Small intestine (tissue), 7 donors: ENCODE measurements at regions not wholly inside any gene's neighbourhood (a gene's known extent, or its start where the extent isn't known, plus 50 kb on each side); places are given as distances from the start of the nearest gene placed in this dataset.

Experiments
- DNase-seq, 2 donors: peaks; one replicate each; pipeline versions ENCODE4 v3.0.0 to v3.0.0-alpha.2; 2013
- FAIRE-seq: peaks from 2 replicates; lab custom pipeline; 2012; peaks lifted over from hg19 to GRCh38; lab: Jason Lieb, UNC
- H3K27ac ChIP-seq, 3 donors: one replicate each; pipeline ENCODE4 v1.5.1; 2013; ENCODE audit warnings: low read length in 2 of 3, mild to moderate bottlenecking in 2 of 3, control low read depth in 1 of 3, inconsistent platforms in 1 of 3, low read depth in 1 of 3, moderate library complexity in 1 of 3
- H3K27me3 ChIP-seq, 3 donors: one replicate each; pipeline ENCODE4 v1.6.1; 2013; ENCODE audit warnings: low read length in 3 of 3, inconsistent platforms in 1 of 3; ENCODE audit not compliant: control insufficient read depth in 3 of 3, insufficient read depth in 3 of 3
- H3K36me3 ChIP-seq, 3 donors: one replicate each; pipeline ENCODE4 v1.6.1; 2013; ENCODE audit warnings: low read length in 3 of 3, inconsistent platforms in 1 of 3, low read depth in 1 of 3, mild to moderate bottlenecking in 1 of 3, moderate library complexity in 1 of 3; ENCODE audit not compliant: control insufficient read depth in 3 of 3, insufficient read depth in 2 of 3
- H3K4me1 ChIP-seq, 3 donors: one replicate each; pipeline ENCODE4 v1.6.1; 2013; ENCODE audit warnings: low read length in 2 of 3, inconsistent platforms in 1 of 3, low read depth in 1 of 3, mild to moderate bottlenecking in 1 of 3, moderate library complexity in 1 of 3; ENCODE audit not compliant: control insufficient read depth in 3 of 3, insufficient read depth in 2 of 3
- H3K4me3 ChIP-seq, 3 donors: one replicate each; pipeline ENCODE4 v1.5.1; 2013; ENCODE audit warnings: low read length in 3 of 3, control low read depth in 1 of 3, inconsistent platforms in 1 of 3, low read depth in 1 of 3, mild to moderate bottlenecking in 1 of 3, moderate library complexity in 1 of 3
- H3K9me3 ChIP-seq, 2 donors: one replicate each; pipeline ENCODE4 v1.6.1; 2013; ENCODE audit warnings: low read depth in 1 of 2, low read length in 1 of 2; ENCODE audit not compliant: control insufficient read depth in 2 of 2, insufficient read depth in 1 of 2
- WGBS, 3 donors: extraction: QIAGEN DNeasy Blood & Tissue Kit; methylation state at CpG; one replicate each; pipeline ENCODE4 v1.1.7; 2013; 5-methylcytosine and 5-hydroxymethylcytosine counted together
- donor health status: healthy with polysubstance abuse.
- donor health status: control.
- donor health status: control.
- donor health status: Bipolar disorder and iron deficiency.
- donor health status: healthy.

DNA sequence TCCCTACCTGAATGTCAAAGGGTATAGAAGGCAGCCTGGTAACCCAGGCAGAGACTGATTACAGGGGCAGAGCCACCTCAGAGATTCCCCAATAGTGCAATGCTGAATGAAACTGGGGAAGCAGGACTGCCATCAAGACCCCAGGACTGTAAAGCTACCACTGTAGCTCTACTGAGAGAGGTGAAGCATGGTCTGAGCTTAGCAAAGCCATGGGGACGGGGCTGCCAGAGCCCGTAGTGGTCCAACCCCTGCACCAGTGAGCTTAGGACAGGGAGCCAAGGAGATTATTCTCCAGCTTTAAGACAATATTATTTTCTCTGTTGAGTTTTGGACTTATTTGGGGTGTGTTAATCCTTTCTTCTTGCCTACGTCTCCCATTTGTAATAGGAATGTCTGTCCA is 679.3 kb upstream of the GRAMD2B start:
- 91 to 92% (median 92%) methylated on average over 3 of the region's 3 CpGs for WGBS, 3 donors
- peaks cover 0 to 7% of the 10 kb centered on the region in 2 donors for H3K9me3 ChIP-seq
- FAIRE-seq: no peak

DNA sequence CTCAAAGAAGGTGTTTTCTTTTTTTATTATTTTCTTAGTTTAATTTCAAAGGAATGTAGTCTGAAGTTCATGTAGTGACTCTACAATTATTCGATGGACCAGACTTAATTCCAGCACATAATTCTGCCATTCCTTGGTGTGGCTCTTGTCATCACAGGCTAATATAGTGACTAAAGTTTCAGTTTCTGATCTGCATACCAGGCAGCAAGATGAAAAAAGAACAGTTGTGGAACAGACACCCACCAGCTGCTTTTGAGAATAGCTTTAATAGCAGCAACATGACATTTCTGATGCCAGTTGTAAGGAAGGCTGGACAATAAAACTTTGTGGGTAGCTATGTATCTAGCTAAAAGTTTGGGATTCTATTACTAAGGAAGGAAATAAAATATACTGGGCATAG is 676.3 kb upstream of the GRAMD2B start:
- no peak for DNase-seq
- no peak for FAIRE-seq
- WGBS, 3 donors: 73 to 86% (median 81%) methylated on average over 1 of the region's 1 CpG
- no peak overlapping the region for H3K27ac ChIP-seq
- H3K4me3 ChIP-seq: no peak overlapping the region
- H3K9me3 ChIP-seq: peaks cover 0 to 7% of the 10 kb centered on the region in 2 donors
- H3K27me3 ChIP-seq: no peaks in the 10 kb centered on the region
- no peaks in the 10 kb centered on the region for H3K36me3 ChIP-seq
- H3K4me1 ChIP-seq: no peaks in the 10 kb centered on the region

More for the DNA sequence above, 679.3 kb upstream of the GRAMD2B start:
- Histone ChIP-seq H3K4me3 (no peak overlapping the region), H3K36me3 (no peaks in the 10 kb centered on the region), H3K27me3 (no peaks in the 10 kb centered on the region), H3K27ac (no peak overlapping the region), H3K4me1 (no peaks in the 10 kb centered on the region)
- no peak for DNase-seq

DNA sequence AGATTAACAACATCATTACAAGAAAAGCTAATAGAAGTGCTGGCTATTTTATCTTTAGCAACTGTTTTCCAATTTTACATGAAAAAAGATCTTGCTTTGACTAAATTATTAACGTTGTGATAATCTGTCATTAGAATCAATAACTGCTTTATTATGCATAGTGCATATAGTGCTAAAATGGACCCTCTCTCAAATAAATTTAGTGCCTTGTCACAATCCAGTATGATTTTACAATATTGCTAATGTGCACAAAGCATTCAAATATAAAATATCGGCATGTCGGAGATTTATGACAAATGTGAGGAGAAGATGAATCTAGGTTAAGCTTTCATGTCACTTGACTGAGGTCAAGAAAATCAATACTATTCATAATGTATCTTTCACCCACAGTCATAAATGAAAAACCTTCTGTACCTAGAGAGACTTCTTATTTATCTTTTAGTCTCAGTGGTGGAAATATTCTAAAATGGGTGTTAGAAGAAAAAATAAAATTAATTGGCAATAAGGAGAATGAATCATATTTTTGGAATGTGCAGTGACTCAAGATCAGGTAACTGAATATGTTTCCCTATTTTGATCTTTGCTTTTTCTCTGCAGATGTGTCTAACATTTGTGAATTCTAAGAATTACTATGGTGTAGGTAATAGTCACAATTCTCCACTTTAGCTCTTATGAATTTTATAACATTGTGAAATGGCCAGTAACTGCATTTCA is 672.9 kb upstream of the GRAMD2B start:
- Histone ChIP-seq H3K27me3 (no peaks in the 10 kb centered on the region), H3K36me3 (no peaks in the 10 kb centered on the region), H3K27ac (no peak overlapping the region), H3K4me1 (no peaks in the 10 kb centered on the region), H3K9me3 (no peaks in the 10 kb centered on the region), H3K4me3 (no peak overlapping the region)
- WGBS, 3 donors: 76 to 90% (median 80%) methylated on average over 3 of the region's 3 CpGs
- FAIRE-seq (no peak), DNase-seq (no peak)

DNA sequence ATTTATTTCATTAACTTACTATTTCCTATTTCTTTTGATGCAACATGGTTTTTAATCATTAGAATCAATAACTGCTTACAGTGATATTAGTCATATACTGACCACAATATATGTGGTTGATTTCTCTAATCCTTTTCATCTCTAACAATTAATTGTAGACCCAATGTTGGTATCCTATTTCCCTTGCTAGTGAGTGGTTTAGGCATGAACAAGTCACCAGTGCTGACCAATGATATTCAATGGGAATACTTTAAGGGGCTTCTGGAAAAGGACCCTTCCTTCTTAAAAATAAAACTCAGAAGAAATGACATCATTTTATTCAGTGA is 672.4 kb upstream of the GRAMD2B start:
- Histone ChIP-seq H3K9me3 (no peaks in the 10 kb centered on the region), H3K4me1 (no peaks in the 10 kb centered on the region), H3K4me3 (no peak overlapping the region), H3K27me3 (no peaks in the 10 kb centered on the region), H3K36me3 (no peaks in the 10 kb centered on the region), H3K27ac (no peak overlapping the region)
- DNase-seq: no peak
- FAIRE-seq: no peak

DNA sequence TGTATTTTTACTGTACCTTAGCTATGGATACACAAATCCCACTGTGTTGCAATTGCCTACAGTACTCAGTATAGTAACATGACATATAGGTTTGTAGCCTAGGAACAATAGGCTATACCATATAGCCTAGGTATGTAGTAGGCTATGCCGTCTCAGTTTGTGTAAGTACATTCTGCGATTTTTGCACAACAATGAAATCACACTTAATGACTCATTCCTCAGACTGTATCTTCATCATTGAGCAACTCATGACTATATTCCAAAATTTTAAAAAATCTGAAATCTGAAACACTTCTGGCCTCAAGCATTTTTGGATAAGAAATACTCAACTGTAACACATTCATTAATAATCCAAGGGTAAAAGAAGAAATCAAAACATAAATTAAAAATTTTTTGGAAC is 666.8 kb upstream of the GRAMD2B start:
- FAIRE-seq (no peak), DNase-seq (no peak)
- WGBS, 3 donors: 64 to 96% (median 86%) methylated on average over 2 of the region's 2 CpGs
- Histone ChIP-seq H3K9me3 (peaks cover 0 to 5% of the 10 kb centered on the region in 2 donors), H3K27me3 (no peaks in the 10 kb centered on the region), H3K4me1 (no peaks in the 10 kb centered on the region), H3K4me3 (no peak overlapping the region), H3K27ac (no peak overlapping the region), H3K36me3 (no peaks in the 10 kb centered on the region)

DNA sequence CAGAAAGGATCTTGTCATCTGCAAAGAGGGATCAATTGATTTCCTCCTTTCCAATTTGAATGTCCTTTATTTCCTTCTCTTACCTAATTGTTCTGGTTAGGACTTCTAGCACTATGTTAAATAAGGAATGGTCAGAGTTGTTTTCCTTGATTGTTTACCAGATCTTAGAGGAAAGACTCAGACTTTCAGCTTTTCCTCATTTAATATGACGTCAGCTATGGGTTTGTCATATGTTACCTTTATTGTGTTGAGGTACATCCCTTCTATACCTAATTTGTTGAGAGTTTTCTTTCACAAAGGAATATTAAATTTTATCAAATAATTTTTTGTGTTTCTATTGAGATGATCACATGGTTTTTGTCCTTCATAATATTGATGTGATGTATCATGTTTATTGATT is 656.5 kb upstream of the GRAMD2B start:
- no peak for FAIRE-seq

DNA sequence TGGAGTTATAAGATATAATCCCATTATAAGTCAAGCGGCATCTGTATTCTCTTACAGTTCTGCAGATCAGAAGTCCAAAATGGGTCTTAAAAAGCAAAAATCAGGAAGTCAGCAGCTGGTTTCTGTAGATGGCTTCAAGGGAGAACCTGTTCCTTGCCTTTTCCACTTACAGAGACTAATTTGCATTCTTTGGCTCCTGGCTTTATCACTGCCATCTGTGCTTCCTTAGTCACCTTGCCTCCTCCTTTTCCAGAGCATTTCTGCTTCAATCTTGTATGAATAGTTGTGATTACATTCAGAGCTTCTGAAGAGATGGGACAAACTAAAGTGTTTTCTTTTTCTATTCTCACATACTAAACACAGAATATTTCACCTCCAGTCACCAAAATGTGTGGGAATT is 647.3 kb upstream of the GRAMD2B start:
- FAIRE-seq: no peak

More for the DNA sequence above, 656.5 kb upstream of the GRAMD2B start:
- WGBS, 3 donors: 73 to 90% (median 89%) methylated on average over 1 of the region's 1 CpG
- Histone ChIP-seq H3K4me1 (no peaks in the 10 kb centered on the region), H3K27ac (no peak overlapping the region), H3K27me3 (no peaks in the 10 kb centered on the region), H3K4me3 (no peak overlapping the region), H3K9me3 (peaks cover 0 to 5% of the 10 kb centered on the region in 2 donors), H3K36me3 (no peaks in the 10 kb centered on the region)
- DNase-seq: no peak

DNA sequence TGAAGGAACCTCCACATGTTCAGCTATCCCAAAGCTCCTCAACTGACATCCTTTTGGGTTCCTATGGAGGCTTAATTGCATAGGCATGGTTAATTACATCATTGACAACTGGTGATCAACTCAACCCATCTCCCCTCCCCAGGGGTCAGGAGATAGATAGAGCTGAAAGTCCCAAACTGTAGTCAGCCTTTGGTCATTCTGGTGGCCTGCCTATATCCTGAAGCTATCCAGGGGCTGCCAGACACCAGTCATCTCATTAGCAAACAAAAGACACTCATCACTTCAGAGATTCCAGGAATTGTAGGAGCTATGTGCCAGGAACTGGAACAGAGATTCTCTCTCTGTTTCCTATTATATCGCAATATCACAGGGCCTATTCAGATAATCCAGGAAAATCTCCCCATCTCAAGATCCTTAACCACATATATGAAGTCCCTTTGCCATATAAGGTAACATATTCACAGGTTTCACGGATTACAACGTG is 646.5 kb upstream of the GRAMD2B start:
- Histone ChIP-seq H3K36me3 (no peaks in the 10 kb centered on the region), H3K27me3 (no peaks in the 10 kb centered on the region), H3K9me3 (no peaks in the 10 kb centered on the region), H3K27ac (no peak overlapping the region), H3K4me1 (no peaks in the 10 kb centered on the region), H3K4me3 (no peak overlapping the region)
- DNase-seq (no peak), FAIRE-seq (no peak)
- 89 to 94% (median 93%) methylated on average over 3 of the region's 3 CpGs for WGBS, 3 donors

More for the DNA sequence above, 647.3 kb upstream of the GRAMD2B start:
- Histone ChIP-seq H3K9me3 (no peaks in the 10 kb centered on the region), H3K36me3 (no peaks in the 10 kb centered on the region), H3K27ac (no peak overlapping the region), H3K27me3 (no peaks in the 10 kb centered on the region), H3K4me3 (no peak overlapping the region), H3K4me1 (no peaks in the 10 kb centered on the region)
- WGBS, 3 donors: 96 to 100% (median 100%) methylated on average over 1 of the region's 1 CpG
- DNase-seq: no peak

DNA sequence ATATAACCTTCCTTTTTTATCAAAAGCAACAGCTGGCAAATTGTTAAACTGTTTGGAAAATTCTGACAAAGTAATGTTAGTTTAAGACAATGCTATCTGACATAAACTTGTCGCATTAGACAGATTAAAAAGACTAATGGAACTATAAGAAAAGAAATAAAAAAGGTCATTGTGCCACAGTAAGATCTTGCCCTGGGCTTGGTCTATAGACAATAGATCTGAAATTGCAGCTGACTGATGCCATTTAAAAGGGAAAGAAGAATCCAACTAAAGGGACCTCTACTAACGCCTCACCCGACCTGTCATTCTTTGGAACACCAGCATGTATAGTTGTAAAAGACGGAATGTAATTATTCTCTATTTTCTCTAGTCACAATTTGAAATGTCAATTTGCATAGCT is 644.4 kb upstream of the GRAMD2B start:
- WGBS, 3 donors: 67 to 74% (median 73%) methylated on average over 4 of the region's 4 CpGs
- no peaks in the 10 kb centered on the region for H3K27me3 ChIP-seq
- no peak overlapping the region for H3K27ac ChIP-seq
- no peaks in the 10 kb centered on the region for H3K36me3 ChIP-seq
- H3K4me1 ChIP-seq: no peaks in the 10 kb centered on the region
- H3K4me3 ChIP-seq: no peak overlapping the region
- DNase-seq (no peak), FAIRE-seq (no peak)
- no peaks in the 10 kb centered on the region for H3K9me3 ChIP-seq
